ENCODE measurements at regions not wholly inside any gene's neighbourhood (a gene's known extent, or its start where the extent isn't known, plus 50 kb on each side); places are given as distances from the start of the nearest gene placed in this dataset.

GRCh38 chr2:172299741-172300140, 127.6 kb upstream of the ITGA6 start:
- no peak for TF ChIP-seq CTCF (IDR thresholded peaks at IDR 0.05)
- Histone ChIP-seq H3K27me3 (no peaks in the 10 kb centered on the region), H3K4me1 (no peaks in the 10 kb centered on the region), H3K36me3 (no peaks in the 10 kb centered on the region), H3K4me3 (no peak overlapping the region), H3K27ac (no peak overlapping the region), H3K9ac (ENCODE audit: low read depth in 2 of 2, low read length in 2 of 2) (no peak overlapping the region), H3K9me3 (no peaks in the 10 kb centered on the region)
- intact Hi-C loops (cut with DNase I) = no loop called here
- peak; percentile 64 for DNase-seq

GRCh38 chr2:172300851-172301250, 126.5 kb upstream of the ITGA6 start:
- H3K4me1 ChIP-seq = no peaks in the 10 kb centered on the region
- no peaks in the 10 kb centered on the region for H3K9me3 ChIP-seq
- H3K4me3 ChIP-seq = no peak overlapping the region
- no peaks in the 10 kb centered on the region for H3K36me3 ChIP-seq
- no peak for DNase-seq
- H3K27me3 ChIP-seq = no peaks in the 10 kb centered on the region
- no peak overlapping the region for H3K9ac ChIP-seq (ENCODE audit: low read depth in 2 of 2, low read length in 2 of 2)
- H3K27ac ChIP-seq = no peak overlapping the region
- TF ChIP-seq CTCF (IDR thresholded peaks at IDR 0.05) = no peak
- intact Hi-C loops (cut with DNase I) = no loop called here

GRCh38 chr2:172305066-172305465, 122.3 kb upstream of the ITGA6 start:
- Histone ChIP-seq H3K36me3 (no peaks in the 10 kb centered on the region), H3K4me3 (no peak overlapping the region), H3K27ac (no peak overlapping the region), H3K27me3 (no peaks in the 10 kb centered on the region), H3K9me3 (no peaks in the 10 kb centered on the region), H3K4me1 (no peaks in the 10 kb centered on the region), H3K9ac (ENCODE audit: low read depth in 2 of 2, low read length in 2 of 2) (no peak overlapping the region)
- TF ChIP-seq CTCF (IDR thresholded peaks at IDR 0.05) = no peak
- no peak for DNase-seq
- intact Hi-C loops (cut with DNase I) = no loop called here

- Histone ChIP-seq H3K4me3 (no peak overlapping the region), H3K27me3 (no peaks in the 10 kb centered on the region)
Measured at GRCh38 chr2:172307800-172308199, 119.6 kb upstream of the ITGA6 start.

GRCh38 chr2:172308253-172308935, 119.0 kb upstream of the ITGA6 start:
- H3K27me3 ChIP-seq = no peaks in the 10 kb centered on the region
- intact Hi-C loops (cut with DNase I) = no loop called here
- H3K9ac ChIP-seq (ENCODE audit: low read depth in 2 of 2, low read length in 2 of 2) = no peak overlapping the region
- H3K9me3 ChIP-seq = no peaks in the 10 kb centered on the region
- TF ChIP-seq CTCF (IDR thresholded peaks at IDR 0.05) = no peak
- no peaks in the 10 kb centered on the region for H3K4me1 ChIP-seq
- no peaks in the 10 kb centered on the region for H3K36me3 ChIP-seq
- no peak for DNase-seq
- no peak overlapping the region for H3K4me3 ChIP-seq
- H3K27ac ChIP-seq = no peak overlapping the region

More at GRCh38 chr2:172307800-172308199, 119.6 kb upstream of the ITGA6 start:
- TF ChIP-seq CTCF (IDR thresholded peaks at IDR 0.05) = no peak
- H3K27ac ChIP-seq = no peak overlapping the region
- no peaks in the 10 kb centered on the region for H3K36me3 ChIP-seq
- H3K4me1 ChIP-seq = no peaks in the 10 kb centered on the region
- DNase-seq = peak; percentile 82
- H3K9ac ChIP-seq (ENCODE audit: low read depth in 2 of 2, low read length in 2 of 2) = no peak overlapping the region
- intact Hi-C loops (cut with DNase I) = no loop called here
- no peaks in the 10 kb centered on the region for H3K9me3 ChIP-seq
